Epidermal melanocyte (primary cell): ENCODE measurements at regions not wholly inside any gene's neighbourhood (a gene's known extent, or its start where the extent isn't known, plus 50 kb on each side); places are given as distances from the start of the nearest gene placed in this dataset.

ENCODE experiments used
- DNase-seq: peaks from one replicate; pipeline ENCODE4 v3.0.0; 2011; ENCODE audit warnings: low spot score; ENCODE audit not compliant: insufficient read length

DNA sequence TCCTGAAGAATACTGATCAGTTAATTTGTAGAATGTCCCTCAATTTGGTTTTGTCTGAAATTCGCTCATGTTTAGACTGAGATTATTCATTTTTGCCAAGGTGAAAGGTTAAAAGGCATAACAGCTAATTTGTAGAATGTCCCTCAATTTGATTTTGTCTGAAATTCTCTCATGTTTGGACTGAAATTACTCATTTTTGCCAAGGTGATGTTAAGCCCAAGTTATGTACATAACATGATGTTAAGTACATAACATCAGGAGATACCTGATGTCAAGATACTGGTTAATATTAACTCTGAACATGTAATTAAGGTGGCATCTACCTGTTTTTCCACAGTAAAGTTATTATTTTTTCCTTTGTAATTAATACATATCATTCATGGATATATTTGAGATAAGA lies 243.4 kb upstream of the PMFBP1 start:
- no peak for DNase-seq

DNA sequence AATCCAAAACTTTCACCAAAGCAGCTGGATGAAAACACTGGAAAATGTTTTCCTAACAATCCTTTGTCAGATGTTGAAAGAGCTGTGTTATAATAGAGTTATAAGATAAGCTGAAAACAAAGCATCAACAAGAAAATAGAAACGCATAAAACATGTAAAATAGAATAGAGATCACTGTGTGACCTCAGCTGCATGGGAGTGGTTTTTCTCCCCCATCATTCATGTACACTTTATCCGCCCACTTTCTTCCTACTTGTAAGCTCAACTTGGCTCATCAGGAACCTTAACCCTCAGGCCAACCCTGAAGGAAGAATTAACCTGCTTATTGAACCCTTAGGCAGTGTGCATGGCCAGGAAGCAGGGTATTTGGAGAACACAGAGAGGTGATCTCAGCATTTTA lies 238.5 kb upstream of the PMFBP1 start:
- no peak for DNase-seq

- DNase-seq = no peak
These were observed 237.5 kb upstream of the PMFBP1 start for GRCh38 chr16:72409423-72409822.

DNA sequence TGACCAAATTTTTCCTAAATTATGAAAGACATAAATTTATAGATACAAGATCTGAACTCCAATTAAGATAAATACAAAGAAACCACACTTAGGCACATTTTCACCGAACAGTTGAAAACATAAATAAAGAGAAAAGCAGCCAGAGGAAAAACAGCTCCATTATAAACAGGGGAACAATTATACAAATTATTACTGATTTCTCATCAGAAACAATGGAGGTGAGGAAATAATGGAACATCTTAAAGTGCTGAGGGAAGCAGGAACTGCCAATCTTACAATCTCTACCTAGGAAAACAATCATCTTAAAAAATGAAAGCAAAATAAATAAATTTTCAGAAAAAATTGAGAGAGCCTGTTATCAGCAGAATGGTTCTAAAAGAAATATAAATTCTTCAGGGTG lies 234.4 kb upstream of the PMFBP1 start:
- DNase-seq = no peak

DNA sequence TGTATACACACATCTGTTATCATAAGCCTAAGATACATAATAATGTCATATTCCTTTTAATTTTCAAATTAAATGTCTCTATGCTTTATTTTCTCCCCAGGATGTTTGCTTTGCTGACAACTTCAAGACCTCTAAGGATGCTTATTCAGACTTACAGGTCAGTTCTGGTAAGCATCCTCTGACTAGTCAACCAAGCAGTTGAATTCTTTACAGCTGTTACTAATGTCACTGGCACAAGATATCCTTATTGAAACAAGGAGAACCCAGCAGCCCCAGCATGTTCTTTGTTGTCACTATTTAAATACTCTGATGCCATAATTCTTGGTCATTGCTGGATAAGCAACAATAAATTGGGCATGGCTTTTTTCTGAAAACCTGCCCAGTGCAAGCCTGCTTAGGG lies 232.3 kb upstream of the PMFBP1 start:
- DNase-seq = no peak

DNA sequence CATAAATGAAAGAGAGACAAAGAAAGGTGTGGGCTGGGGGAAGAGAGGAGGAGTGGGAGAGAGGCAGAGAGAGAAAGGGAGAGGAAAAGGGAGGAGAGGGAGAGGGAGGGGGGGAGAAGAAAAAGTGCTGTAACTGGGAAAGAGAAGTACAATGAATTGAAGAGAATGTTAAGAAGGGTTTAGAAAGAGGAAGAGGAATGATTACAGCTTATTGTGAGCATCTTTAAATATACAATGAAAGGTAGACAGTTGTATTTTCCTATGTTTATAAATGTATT lies 229.1 kb upstream of the PMFBP1 start:
- DNase-seq = no peak

GRCh38 chr16:72400257-72401083 lies 228.5 kb upstream of the PMFBP1 start:
- DNase-seq = peak; percentile 34

- no peak for DNase-seq
These were observed 227.9 kb upstream of the PMFBP1 start for GRCh38 chr16:72399811-72400210.

- DNase-seq = no peak
These were observed 225.9 kb upstream of the PMFBP1 start for GRCh38 chr16:72397876-72398275.

GRCh38 chr16:72394526-72394925 lies 222.6 kb upstream of the PMFBP1 start:
- no peak for DNase-seq

GRCh38 chr16:72389791-72390190 lies 217.8 kb upstream of the PMFBP1 start:
- no peak for DNase-seq

GRCh38 chr16:72388007-72388406 lies 216.1 kb upstream of the PMFBP1 start:
- no peak for DNase-seq

- no peak for DNase-seq
These were observed 212.7 kb upstream of the PMFBP1 start for GRCh38 chr16:72384651-72385050.

DNA sequence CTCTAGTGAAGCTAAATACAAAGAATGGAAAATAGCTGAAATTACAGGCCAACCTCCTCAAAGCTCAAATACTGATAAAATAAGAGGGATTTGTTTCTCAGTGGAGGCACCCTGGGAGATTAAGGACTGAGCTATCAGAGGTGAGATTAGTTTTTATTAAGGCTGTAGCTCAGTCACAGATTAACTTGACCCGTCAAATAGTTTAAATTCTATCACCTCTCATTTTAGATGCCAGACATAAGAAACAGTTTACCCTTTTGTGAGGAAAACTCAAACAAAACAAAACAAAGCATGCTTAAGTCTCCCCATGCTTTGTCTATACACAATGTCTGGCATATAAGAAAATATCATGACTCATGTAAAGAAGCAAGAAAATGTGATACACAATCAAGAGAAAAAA lies 208.3 kb upstream of the PMFBP1 start:
- DNase-seq = no peak

DNA sequence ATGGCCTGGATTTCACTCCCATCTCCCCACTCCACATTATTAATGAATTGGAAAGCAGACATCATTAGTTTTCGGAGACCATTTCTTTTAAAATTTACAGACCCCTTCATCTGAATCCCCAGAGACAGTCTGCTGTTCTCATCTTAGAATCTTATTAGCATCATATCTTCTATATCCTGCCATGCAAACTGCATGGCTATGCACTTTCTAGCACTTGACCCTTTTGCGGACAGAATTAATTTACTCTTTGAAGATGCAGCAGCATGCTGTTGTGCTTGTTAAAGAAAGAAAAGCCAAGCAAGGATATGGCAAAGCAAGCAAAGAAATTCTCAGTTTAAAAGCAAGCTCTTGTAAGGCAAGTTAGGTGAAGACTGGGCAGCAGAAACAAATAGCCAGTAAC lies 201.2 kb upstream of the PMFBP1 start:
- DNase-seq = no peak

DNA sequence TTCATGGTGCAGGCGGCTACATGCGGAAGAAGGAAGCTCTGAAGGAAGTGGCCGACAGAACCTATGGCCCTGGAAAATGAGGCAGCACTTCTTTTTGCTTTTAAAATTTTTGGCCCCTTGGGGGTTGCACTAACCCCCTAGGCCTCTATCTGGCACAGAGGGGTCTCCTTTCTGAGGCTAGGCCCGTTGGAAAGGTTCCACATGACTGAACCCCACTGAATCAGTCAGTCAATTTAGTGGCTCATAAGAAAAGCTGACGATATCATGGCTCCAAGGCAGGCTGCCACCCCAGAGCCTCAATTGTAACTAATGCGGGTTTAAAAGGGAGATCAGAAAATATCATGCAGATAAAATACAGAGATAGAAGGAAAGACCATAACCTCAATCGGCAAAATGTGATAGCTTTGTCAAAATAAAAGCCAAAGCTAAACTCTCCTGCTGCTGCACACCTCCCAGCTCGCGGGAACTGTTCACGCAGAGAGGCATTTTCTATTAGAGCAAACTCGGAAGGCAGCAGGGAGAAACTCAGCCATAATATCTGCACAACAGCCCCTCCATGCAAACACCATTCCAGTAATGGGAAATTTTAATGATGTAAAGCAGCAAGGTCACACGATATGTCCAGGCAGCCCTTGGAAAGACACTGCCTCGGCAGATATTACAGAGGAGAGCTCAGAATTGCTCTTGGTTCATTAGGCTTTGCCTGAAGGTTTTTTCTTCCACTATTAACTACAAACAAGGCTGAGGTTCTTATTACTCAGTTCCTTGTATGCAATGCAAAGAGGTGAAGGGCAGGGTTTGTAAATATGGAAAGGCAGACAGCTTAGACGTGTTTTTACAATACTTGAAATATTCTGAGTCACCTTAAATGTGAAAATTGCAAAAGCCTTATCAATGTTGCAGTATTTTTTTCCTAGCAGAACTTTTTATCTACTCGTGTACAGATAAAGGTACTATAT lies 200.4 kb upstream of the PMFBP1 start:
- DNase-seq = no peak

GRCh38 chr16:72371307-72372086 lies 199.5 kb upstream of the PMFBP1 start:
- DNase-seq = no peak

DNA sequence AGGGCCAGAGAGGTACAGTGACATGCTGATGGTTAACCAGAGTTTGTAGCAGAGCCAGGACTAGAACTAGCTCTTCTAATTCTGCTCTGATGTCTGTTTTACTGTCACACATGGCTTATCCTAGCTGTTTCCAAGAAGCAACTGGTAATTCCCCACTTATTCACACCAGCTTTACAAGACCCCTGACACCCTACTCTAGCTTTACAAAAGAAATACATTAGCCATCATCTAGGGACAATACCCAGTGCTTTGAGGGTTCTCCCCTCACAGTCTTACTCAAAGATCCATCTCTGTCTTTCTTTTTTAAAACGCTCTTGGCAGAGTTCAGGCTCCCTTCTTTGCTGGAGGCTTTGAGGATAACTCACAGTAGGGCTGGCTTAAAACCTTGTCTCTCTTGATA lies 197.3 kb upstream of the PMFBP1 start:
- no peak for DNase-seq

DNA sequence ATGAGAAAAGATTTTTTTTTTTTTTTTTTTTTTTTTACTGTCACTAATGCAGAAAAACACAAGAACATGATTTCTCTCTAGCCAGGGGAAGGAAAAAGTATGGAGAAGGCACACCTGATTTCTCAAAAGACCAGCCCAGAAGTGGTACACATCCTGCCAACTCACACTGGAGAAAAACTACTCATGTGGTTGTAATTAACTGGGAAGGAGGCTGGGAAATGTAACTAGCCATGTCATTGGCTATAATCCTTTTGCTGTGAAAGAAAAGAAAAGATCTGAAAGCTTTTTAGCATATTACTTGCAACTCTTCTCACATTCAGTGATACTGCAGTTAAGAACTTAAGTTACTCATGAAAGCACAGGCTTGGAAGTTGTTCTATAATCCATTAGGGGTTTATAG lies 195.9 kb upstream of the PMFBP1 start:
- DNase-seq = no peak

- no peak for DNase-seq
These were observed 191.0 kb upstream of the PMFBP1 start for GRCh38 chr16:72362973-72363372.

DNA sequence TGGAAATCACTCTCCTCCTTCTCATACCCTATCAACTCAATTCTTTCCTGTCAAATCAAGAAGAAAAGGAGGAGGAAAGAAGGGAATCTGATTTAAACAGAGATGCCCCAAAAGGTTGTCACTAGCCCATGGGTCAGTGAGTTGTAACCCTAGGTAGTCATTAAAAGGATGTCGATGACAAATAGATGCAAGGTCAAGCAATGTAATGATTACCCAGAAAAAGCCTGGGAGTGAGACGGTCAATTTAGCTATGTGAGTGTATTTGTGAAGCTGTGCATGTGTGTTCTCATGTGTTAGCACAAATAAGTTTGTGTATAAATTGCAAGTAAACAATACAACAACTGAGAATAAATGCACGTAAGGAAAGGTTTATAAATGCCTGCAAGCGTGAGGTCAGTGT lies 190.5 kb upstream of the PMFBP1 start:
- no peak for DNase-seq

DNA sequence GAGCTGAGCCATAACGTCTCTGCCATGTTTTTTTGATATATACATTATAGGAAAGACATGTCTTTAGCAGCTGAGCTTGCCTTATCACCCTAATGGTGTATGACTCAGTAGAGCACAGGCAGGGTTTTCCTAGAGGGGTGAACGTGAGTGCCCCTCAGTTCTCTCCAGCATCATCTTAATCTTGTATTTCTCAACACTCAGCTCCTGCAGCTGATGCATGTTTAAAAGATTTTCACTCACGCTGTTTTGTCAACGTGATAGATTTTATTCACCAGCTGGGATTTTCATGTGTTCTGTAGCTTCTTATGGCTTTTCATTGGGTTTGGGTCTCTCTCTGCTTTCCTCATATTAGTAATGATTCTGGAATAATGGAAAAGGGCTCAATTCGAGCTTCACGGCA lies 186.0 kb upstream of the PMFBP1 start:
- no peak for DNase-seq
